Hepatocyte (in vitro differentiated cells): ENCODE measurements at regions not wholly inside any gene's neighbourhood (a gene's known extent, or its start where the extent isn't known, plus 50 kb on each side); places are given as distances from the start of the nearest gene placed in this dataset.

Experiments
- DNase-seq: peaks from one replicate; pipeline ENCODE4 v3.0.0-alpha.2; 2016; ENCODE audit warnings: low spot score
- H2AFZ ChIP-seq: fragments of 200-600 bp; sonication (generic); 2 replicates; pipeline ENCODE4 v1.6.0; 2016; ENCODE audit warnings: antibody characterized with exemption, mild to moderate bottlenecking
- H3K27ac ChIP-seq: fragments of 200-600 bp; sonication (generic); 2 replicates; pipeline ENCODE4 v1.5.1; 2016; ENCODE audit warnings: mild to moderate bottlenecking
- H3K27me3 ChIP-seq: fragments of 200-600 bp; sonication (generic); 2 replicates; pipeline ENCODE4 v1.6.1; 2016
- H3K36me3 ChIP-seq: fragments of 200-600 bp; sonication (generic); replicated peaks from 2 replicates; pipeline ENCODE4 v1.5.1; 2016; ENCODE audit warnings: low read depth; ENCODE audit not compliant: insufficient read depth
- H3K4me1 ChIP-seq: fragments of 200-600 bp; sonication (generic); 2 replicates; pipeline ENCODE4 v1.5.1; 2016; ENCODE audit warnings: mild to moderate bottlenecking, moderate library complexity; ENCODE audit not compliant: insufficient read depth
- H3K4me2 ChIP-seq: fragments of 200-600 bp; sonication (generic); 2 replicates; pipeline ENCODE4 v1.6.0; 2016
- H3K4me3 ChIP-seq: fragments of 200-600 bp; sonication (generic); 2 replicates; pipeline ENCODE4 v1.5.1; 2016; ENCODE audit warnings: mild to moderate bottlenecking
- H3K79me2 ChIP-seq: fragments of 200-600 bp; sonication (generic); 2 replicates; pipeline ENCODE4 v1.6.0; 2017; ENCODE audit warnings: mild to moderate bottlenecking
- H3K9me2 ChIP-seq: fragments of 200-600 bp; sonication (generic); replicated peaks from 2 replicates; pipeline ENCODE4 v1.6.0; 2017; ENCODE audit warnings: mild to moderate bottlenecking; ENCODE audit not compliant: insufficient read depth
- H3K9me3 ChIP-seq: fragments of 200-600 bp; sonication (generic); 2 replicates; pipeline ENCODE4 v1.5.1; 2016; ENCODE audit warnings: low read depth, mild to moderate bottlenecking
- H4K20me1 ChIP-seq: fragments of 200-600 bp; sonication (generic); 2 replicates; pipeline ENCODE4 v1.6.0; 2016; ENCODE audit warnings: mild to moderate bottlenecking; ENCODE audit not compliant: insufficient read depth, poor library complexity, severe bottlenecking
- CTCF ChIP-seq: fragments of 200-600 bp; sonication (generic); IDR thresholded peaks from 2 replicates; pipeline ENCODE4 v1.5.1; 2016; ENCODE audit warnings: antibody characterized with exemption, mild to moderate bottlenecking; ENCODE audit not compliant: poor library complexity
- EZH2 ChIP-seq: fragments of 200-600 bp; sonication (generic); IDR thresholded peaks from 2 replicates; pipeline ENCODE4 v1.6.1; 2016; ENCODE audit warnings: antibody characterized with exemption, mild to moderate bottlenecking, borderline replicate concordance
- EZH2phosphoT487 ChIP-seq: fragments of 200-600 bp; sonication (generic); IDR thresholded peaks from one replicate; pipeline ENCODE4 v1.6.1; 2018; ENCODE audit warnings: antibody characterized with exemption, mild to moderate bottlenecking, low read depth, moderate library complexity; ENCODE audit not compliant: unreplicated experiment, severe bottlenecking
- WGBS: methylation state at CpG from one replicate; pipeline ENCODE4 v1.1.6; 2016; ENCODE audit warnings: low lambda C conversion rate; ENCODE audit errors: missing lambda C conversion rate; 5-methylcytosine and 5-hydroxymethylcytosine counted together

- Histone ChIP-seq H4K20me1 (no peaks in the 10 kb centered on the region), H3K79me2 (no peaks in the 10 kb centered on the region), H3K4me2 (no peak overlapping the region), H2AFZ (no peak overlapping the region), H3K27ac (no peak overlapping the region), H3K27me3 (no peaks in the 10 kb centered on the region), H3K36me3 (no peaks in the 10 kb centered on the region), H3K4me3 (no peak overlapping the region), H3K9me2 (no peaks in the 10 kb centered on the region), H3K4me1 (no peaks in the 10 kb centered on the region), H3K9me3 (no peaks in the 10 kb centered on the region)
- no peak for DNase-seq
- 89% methylated on average over 3 of the region's 3 CpGs for WGBS
- TF ChIP-seq CTCF = no peak
- TF ChIP-seq EZH2 = no peak
- TF ChIP-seq EZH2phosphoT487 = no peak
Measured at GRCh38 chr11:34566208-34566551, 52.6 kb upstream of the ELF5 start.

- Histone ChIP-seq H4K20me1 (no peaks in the 10 kb centered on the region), H3K9me3 (no peaks in the 10 kb centered on the region), H3K79me2 (no peaks in the 10 kb centered on the region), H3K4me1 (no peaks in the 10 kb centered on the region), H3K4me2 (no peak overlapping the region), H3K9me2 (no peaks in the 10 kb centered on the region), H3K4me3 (no peak overlapping the region), H2AFZ (no peak overlapping the region), H3K36me3 (no peaks in the 10 kb centered on the region), H3K27me3 (no peaks in the 10 kb centered on the region), H3K27ac (no peak overlapping the region)
- TF ChIP-seq EZH2 (no peak), CTCF (no peak), EZH2phosphoT487 (no peak)
- 96% methylated on average over 4 of the region's 4 CpGs for WGBS
- no peak for DNase-seq
Measured at GRCh38 chr11:34566736-34567135, 53.1 kb upstream of the ELF5 start.

- no peaks in the 10 kb centered on the region for H4K20me1 ChIP-seq
- H3K9me3 ChIP-seq = no peaks in the 10 kb centered on the region
- 80% methylated on average over 4 of the region's 4 CpGs for WGBS
- no peaks in the 10 kb centered on the region for H3K4me1 ChIP-seq
- DNase-seq = no peak
- H3K36me3 ChIP-seq = no peaks in the 10 kb centered on the region
- H3K9me2 ChIP-seq = no peaks in the 10 kb centered on the region
- H3K27ac ChIP-seq = no peak overlapping the region
- H3K79me2 ChIP-seq = no peaks in the 10 kb centered on the region
- no peak overlapping the region for H3K4me2 ChIP-seq
- no peaks in the 10 kb centered on the region for H3K27me3 ChIP-seq
- no peak overlapping the region for H2AFZ ChIP-seq
- H3K4me3 ChIP-seq = no peak overlapping the region
- no peak for TF ChIP-seq CTCF
- TF ChIP-seq EZH2phosphoT487 = no peak
Measured at GRCh38 chr11:34567733-34568132, 53.2 kb upstream of the EHF start.

- Histone ChIP-seq H3K36me3 (no peaks in the 10 kb centered on the region), H3K4me3 (no peak overlapping the region), H3K27me3 (no peaks in the 10 kb centered on the region), H3K79me2 (no peaks in the 10 kb centered on the region), H3K9me3 (no peaks in the 10 kb centered on the region), H3K9me2 (no peaks in the 10 kb centered on the region), H2AFZ (no peak overlapping the region), H3K27ac (no peak overlapping the region), H4K20me1 (no peaks in the 10 kb centered on the region), H3K4me1 (no peaks in the 10 kb centered on the region), H3K4me2 (no peak overlapping the region)
- no peak for DNase-seq
- TF ChIP-seq CTCF (no peak), EZH2 (no peak), EZH2phosphoT487 (no peak)
- 89% methylated on average over 5 of the region's 5 CpGs for WGBS
Measured at GRCh38 chr11:34570584-34570983, 50.3 kb upstream of the EHF start.
